Choroid plexus epithelial cell (primary cell): ENCODE measurements at regions not wholly inside any gene's neighbourhood (a gene's known extent, or its start where the extent isn't known, plus 50 kb on each side); places are given as distances from the start of the nearest gene placed in this dataset.
A peak's percentile ranks its signal among the peaks of the same experiment; 100 is the strongest.

Experiments used
- DNase-seq: peaks from one replicate; pipeline ENCODE4 v3.0.0-alpha.2; 2010; ENCODE audit warnings: low read depth
- H3K4me3 ChIP-seq: 2 replicates; pipeline ENCODE4 v1.5.1; 2011; ENCODE audit warnings: low read depth, mild to moderate bottlenecking, control low read depth, low read length, moderate library complexity
- CTCF ChIP-seq: conservative IDR thresholded peaks from 2 replicates; pipeline ENCODE4 v1.5.1; 2011; ENCODE audit warnings: low read depth, mild to moderate bottlenecking, control low read depth, inconsistent platforms, low read length, moderate library complexity

- no peak overlapping the region for H3K4me3 ChIP-seq
- DNase-seq, result no peak
- TF ChIP-seq CTCF, result no peak
Measured at GRCh38 chr6:2471472-2471871, 226.1 kb upstream of the GMDS start.

- DNase-seq, result no peak
- TF ChIP-seq CTCF, result no peak
Measured at GRCh38 chr6:2469428-2469827, 224.0 kb upstream of the GMDS start.

GRCh38 chr6:2468601-2468955 is 223.2 kb upstream of the GMDS start:
- no peak overlapping the region for H3K4me3 ChIP-seq
- DNase-seq, result peak; percentile 31
- TF ChIP-seq CTCF, result no peak

More at GRCh38 chr6:2469428-2469827, 224.0 kb upstream of the GMDS start:
- no peak overlapping the region for H3K4me3 ChIP-seq

GRCh38 chr6:2467929-2468600 is 222.7 kb upstream of the GMDS start:
- TF ChIP-seq CTCF, result no peak
- H3K4me3 ChIP-seq, result no peak overlapping the region
- DNase-seq, result no peak

GRCh38 chr6:2465336-2465735 is 219.9 kb upstream of the GMDS start:
- H3K4me3 ChIP-seq, result no peak overlapping the region
- DNase-seq, result no peak
- TF ChIP-seq CTCF, result no peak

GRCh38 chr6:2464641-2465040 is 219.2 kb upstream of the GMDS start:
- no peak for DNase-seq
- TF ChIP-seq CTCF, result no peak
- no peak overlapping the region for H3K4me3 ChIP-seq

- no peak for TF ChIP-seq CTCF
- no peak overlapping the region for H3K4me3 ChIP-seq
- DNase-seq, result no peak
Measured at GRCh38 chr6:2462831-2463230, 217.4 kb upstream of the GMDS start.
